ENCODE measurements at regions not wholly inside any gene's neighbourhood (a gene's known extent, or its start where the extent isn't known, plus 50 kb on each side); places are given as distances from the start of the nearest gene placed in this dataset.

DNA sequence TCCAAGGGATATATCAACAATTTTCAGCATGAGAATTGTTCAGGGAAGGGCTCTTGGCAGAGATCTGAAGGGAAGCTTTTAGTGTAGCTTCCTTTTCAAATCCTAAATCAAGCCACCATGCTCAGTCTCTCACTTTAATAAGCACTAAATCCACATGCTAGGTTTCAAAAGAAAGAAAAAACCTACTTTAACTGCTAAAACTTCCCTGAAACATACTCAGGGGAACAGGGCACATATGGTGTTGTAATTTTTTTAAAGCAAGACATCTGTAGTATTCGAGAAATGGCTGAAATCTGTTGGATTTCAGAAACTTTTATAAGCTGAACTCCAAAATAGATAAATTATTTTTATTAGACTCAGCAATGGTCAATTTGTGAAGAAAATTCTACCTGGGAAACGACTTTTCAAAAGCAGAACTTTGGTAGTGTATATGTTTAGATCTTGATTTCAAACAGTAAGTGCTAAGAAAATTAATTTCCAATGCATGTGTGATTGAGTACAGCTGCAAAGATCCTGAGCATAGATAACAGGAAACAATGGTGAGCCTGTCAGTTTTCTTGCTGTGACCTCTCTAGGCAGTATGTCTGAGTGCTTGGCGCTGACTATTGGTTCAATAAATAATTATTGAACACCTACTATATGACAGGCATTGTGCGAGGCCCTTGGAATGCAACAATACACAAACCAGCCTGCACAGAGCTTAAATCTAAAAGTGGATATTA lies 804.5 kb upstream of the SOX9 start:
- Histone ChIP-seq H3F3A (ENCODE audit: low read length, unreplicated experiment) (no peaks in the 10 kb centered on the region), H3K9me2 (replicated peaks; ENCODE audit: low read length) (no peaks in the 10 kb centered on the region), H3K36me3 (ENCODE audit: low read depth, low read length) (no peaks in the 10 kb centered on the region), H3K27me3 (ENCODE audit: low read length) (no peaks in the 10 kb centered on the region), H3K9me3 (ENCODE audit: low read length) (no peaks in the 10 kb centered on the region), H3K4me3 (ENCODE audit: low read length) (no peak overlapping the region), H3K4me1 (ENCODE audit: insufficient read depth, low read length) (no peaks in the 10 kb centered on the region), H4K20me1 (ENCODE audit: low read length) (no peaks in the 10 kb centered on the region), H3K79me2 (ENCODE audit: low read length) (no peaks in the 10 kb centered on the region), H3K27ac (ENCODE audit: low read length) (no peak overlapping the region), H3K9ac (ENCODE audit: low read length) (no peak overlapping the region), H3K4me2 (ENCODE audit: low read length) (no peak overlapping the region), H2AFZ (ENCODE audit: low read length) (no peak overlapping the region)
- DNase-seq (no peak), ATAC-seq (no peak)
- ChIA-PET CTCF (no interaction called here), POLR2A (ENCODE audit: unreplicated experiment) (no interaction called here)
- no TSS peak for BruUV-seq (replicated peaks)
- intact Hi-C loops (cut with micrococcal nuclease) = no loop called here
- no peak for TF ChIP-seq CTCF (conservative IDR thresholded peaks at IDR 0.05; ENCODE audit: low read depth, low read length)
- no peak for TF ChIP-seq EZH2phosphoT487 (IDR thresholded peaks at IDR 0.05; ENCODE audit: borderline replicate concordance, low read length)
- no peak for TF ChIP-seq EZH2 (IDR thresholded peaks at IDR 0.05; ENCODE audit: low read length, unreplicated experiment)

DNA sequence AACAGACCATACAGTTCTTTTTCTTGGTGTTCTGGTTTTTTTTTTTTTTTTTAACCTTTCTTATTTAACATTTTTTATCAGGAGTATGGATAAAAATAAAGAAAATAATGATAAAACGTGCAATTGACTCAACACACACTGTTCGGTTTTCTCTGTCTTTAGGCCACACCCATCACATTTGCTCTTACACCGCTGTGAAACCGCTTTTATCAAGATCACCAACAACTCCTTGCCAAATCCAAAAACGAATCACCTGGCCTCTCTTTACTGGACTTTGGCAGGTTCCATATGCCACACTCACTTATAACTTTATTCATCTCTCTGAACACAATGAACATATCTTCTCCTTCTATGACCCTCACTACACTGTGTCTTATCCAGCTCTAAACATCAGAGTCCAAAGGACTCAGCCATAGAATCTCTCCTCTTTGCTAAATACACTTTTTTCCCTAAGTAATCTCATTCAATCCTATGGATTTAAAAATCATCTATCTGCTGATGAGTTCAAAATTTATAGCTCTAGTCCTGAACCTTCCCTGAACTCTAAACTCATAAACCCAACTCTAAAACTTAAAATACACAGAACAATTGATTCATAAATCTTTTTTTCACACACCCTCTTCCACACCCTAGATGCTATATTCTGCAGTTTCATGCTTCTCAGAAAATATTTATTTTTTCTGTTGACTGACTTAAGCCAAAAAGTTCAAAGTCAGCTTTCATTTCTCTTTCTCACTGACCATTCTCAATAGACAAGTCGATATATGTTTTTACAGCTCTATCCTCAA lies 800.6 kb upstream of the SOX9 start:
- no TSS peak for BruUV-seq (replicated peaks)

More for the DNA sequence above, 800.6 kb upstream of the SOX9 start:
- ATAC-seq (0 out of 2 replicates have a peak, but pooled peaks have one; percentile 13), DNase-seq (no peak)
- CTCF ChIA-PET = no interaction called here
- Histone ChIP-seq H3K4me2 (ENCODE audit: low read length) (no peak overlapping the region), H3K9ac (ENCODE audit: low read length) (no peak overlapping the region), H3K9me3 (ENCODE audit: low read length) (no peaks in the 10 kb centered on the region), H3K27me3 (ENCODE audit: low read length) (no peaks in the 10 kb centered on the region), H2AFZ (ENCODE audit: low read length) (no peak overlapping the region), H3K36me3 (ENCODE audit: low read depth, low read length) (no peaks in the 10 kb centered on the region), H3K79me2 (ENCODE audit: low read length) (no peaks in the 10 kb centered on the region), H3K9me2 (replicated peaks; ENCODE audit: low read length) (no peaks in the 10 kb centered on the region), H3F3A (ENCODE audit: low read length, unreplicated experiment) (no peaks in the 10 kb centered on the region), H3K4me1 (ENCODE audit: insufficient read depth, low read length) (peaks cover 3% of the 10 kb centered on the region; the same call in 1 of the 2 replicates), H4K20me1 (ENCODE audit: low read length) (no peaks in the 10 kb centered on the region), H3K27ac (ENCODE audit: low read length) (no peak overlapping the region), H3K4me3 (ENCODE audit: low read length) (no peak overlapping the region)
- no peak for TF ChIP-seq EZH2 (IDR thresholded peaks at IDR 0.05; ENCODE audit: low read length, unreplicated experiment)
- no peak for TF ChIP-seq CTCF (conservative IDR thresholded peaks at IDR 0.05; ENCODE audit: low read depth, low read length)
- no peak for TF ChIP-seq EZH2phosphoT487 (IDR thresholded peaks at IDR 0.05; ENCODE audit: borderline replicate concordance, low read length)
- intact Hi-C loops (cut with micrococcal nuclease) = no loop called here
- POLR2A ChIA-PET (ENCODE audit: unreplicated experiment) = no interaction called here
